ENCODE measurements at regions not wholly inside any gene's neighbourhood (a gene's known extent, or its start where the extent isn't known, plus 50 kb on each side); places are given as distances from the start of the nearest gene placed in this dataset.

DNA sequence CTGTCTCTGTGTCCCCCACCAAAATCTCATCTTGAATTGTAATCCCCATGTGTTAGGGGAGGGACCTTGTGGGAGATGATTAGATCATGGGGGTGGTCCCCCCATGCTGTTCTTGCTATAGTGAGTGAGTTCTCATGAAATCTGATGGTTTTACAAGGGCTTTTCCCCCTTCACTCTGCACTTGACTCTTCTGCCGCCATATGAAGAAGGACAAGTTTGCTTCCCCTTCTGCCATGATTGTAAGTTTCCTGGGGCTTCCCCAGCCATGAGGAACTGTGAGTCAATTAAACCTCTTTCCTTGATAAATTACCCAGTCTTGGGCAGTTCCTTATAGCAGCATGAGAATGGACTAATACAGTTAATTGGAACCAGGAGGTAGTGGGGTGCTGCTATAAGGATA, 137.1 kb upstream of the RAB4A start:
- no peak for TF ChIP-seq EZH2phosphoT487 (IDR thresholded peaks at IDR 0.05; ENCODE audit: low read depth)
- TF ChIP-seq CTCF (IDR thresholded peaks at IDR 0.05; ENCODE audit: low read depth, low read length) = no peak

All from OCI-LY3 (cell line).